NOMO-1 treated with DMSO at 0.1 percent for 48 hours (cell line): ENCODE measurements at regions not wholly inside any gene's neighbourhood (a gene's known extent, or its start where the extent isn't known, plus 50 kb on each side); places are given as distances from the start of the nearest gene placed in this dataset.

Experiments
- DNase-seq: peaks from one replicate; lab custom pipeline; 2025; ENCODE audit not compliant: unreplicated experiment; lab: John Stamatoyannopoulos, UW

GRCh38 chr4:124535003-124535402 is 177.5 kb downstream of the ANKRD50 start:
- no peak for DNase-seq

- no peak for DNase-seq
Observed at GRCh38 chr4:124536946-124537345, 175.6 kb downstream of the ANKRD50 start.

GRCh38 chr4:124537971-124538370 is 174.6 kb downstream of the ANKRD50 start:
- DNase-seq, result no peak

- DNase-seq, result no peak
Observed at GRCh38 chr4:124540014-124540413, 172.5 kb downstream of the ANKRD50 start.

- no peak for DNase-seq
Observed at GRCh38 chr4:124541652-124542420, 170.7 kb downstream of the ANKRD50 start.

- DNase-seq, result no peak
Observed at GRCh38 chr4:124555959-124556358, 156.6 kb downstream of the ANKRD50 start.

GRCh38 chr4:124564121-124564520 is 148.4 kb downstream of the ANKRD50 start:
- no peak for DNase-seq

GRCh38 chr4:124565371-124565770 is 147.2 kb downstream of the ANKRD50 start:
- no peak for DNase-seq

GRCh38 chr4:124566030-124566429 is 146.5 kb downstream of the ANKRD50 start:
- no peak for DNase-seq

GRCh38 chr4:124573056-124573455 is 139.5 kb downstream of the ANKRD50 start:
- no peak for DNase-seq

GRCh38 chr4:124579896-124580295 is 132.6 kb downstream of the ANKRD50 start:
- DNase-seq, result no peak

- no peak for DNase-seq
Observed at GRCh38 chr4:124583797-124584196, 128.7 kb downstream of the ANKRD50 start.

- no peak for DNase-seq
Observed at GRCh38 chr4:124589786-124590185, 122.7 kb downstream of the ANKRD50 start.

- DNase-seq, result peak; percentile 18
Observed at GRCh38 chr4:124590480-124590879, 122.1 kb downstream of the ANKRD50 start.

- DNase-seq, result no peak
Observed at GRCh38 chr4:124591637-124592036, 120.9 kb downstream of the ANKRD50 start.

GRCh38 chr4:124593494-124593893 is 119.0 kb downstream of the ANKRD50 start:
- DNase-seq, result peak; percentile 27

GRCh38 chr4:124594945-124595344 is 117.6 kb downstream of the ANKRD50 start:
- no peak for DNase-seq

- DNase-seq, result no peak
Observed at GRCh38 chr4:124596816-124597215, 115.7 kb downstream of the ANKRD50 start.

- DNase-seq, result no peak
Observed at GRCh38 chr4:124610211-124610610, 102.3 kb downstream of the ANKRD50 start.
